SK-N-SH (cell line): ENCODE measurements at regions not wholly inside any gene's neighbourhood (a gene's known extent, or its start where the extent isn't known, plus 50 kb on each side); places are given as distances from the start of the nearest gene placed in this dataset.

Source experiments
- CTCF ChIA-PET: fragments of 300-600, 350-600 bp; formaldehyde crosslinking; extraction: SDS; loops from one replicate; lab custom pipeline; 2021; lab: Yijun Ruan, JAX
- POLR2A ChIA-PET: fragments of 350-600 bp; sonication (Branson Sonifier 250); formaldehyde crosslinking; extraction: SDS; loops from one replicate; lab custom pipeline; 2020; ENCODE audit warnings: antibody characterized with exemption, inconsistent platforms; lab: Yijun Ruan, JAX
- DNase-seq: peaks from one replicate; pipeline ENCODE4 v3.0.0; 2012
- H2AFZ ChIP-seq: fragments of 200-600 bp; sonication (generic); 2 replicates; pipeline ENCODE4 v1.8.1; 2016; ENCODE audit warnings: antibody characterized with exemption, mild to moderate bottlenecking, low read depth
- H3F3A ChIP-seq: fragments of 200-600 bp; sonication (generic); replicated peaks from 2 replicates; pipeline ENCODE3; 2016; ENCODE audit warnings: antibody characterized with exemption, mild to moderate bottlenecking; ENCODE audit not compliant: insufficient read depth
- H3K27ac ChIP-seq, 2 experiments: fragments of 200-500 bp in 1 of 2; fragments of 200-600 bp in 1 of 2; sonication (Bioruptor generic) in 1 of 2; sonication (generic), shearing (Covaris generic) in 1 of 2; 2 replicates each; pipeline versions ENCODE4 v1.5.1 to v1.6.1; 2014 to 2016; ENCODE audit warnings: low read depth in 2 of 2, inconsistent platforms in 1 of 2, low read length in 1 of 2, mild to moderate bottlenecking in 1 of 2, mixed read lengths in 1 of 2
- H3K27me3 ChIP-seq: fragments of 200-600 bp; sonication (generic), shearing (Covaris generic); 2 replicates; pipeline ENCODE4 v1.6.1; 2016; ENCODE audit warnings: mixed run types; ENCODE audit not compliant: insufficient read depth
- H3K36me3 ChIP-seq, 2 experiments: fragments of 200-500 bp in 1 of 2; fragments of 200-600 bp in 1 of 2; sonication (Bioruptor generic) in 1 of 2; sonication (generic) in 1 of 2; replicated peaks in 1 of 2; 2 replicates each; pipeline versions ENCODE3 to v1.5.1; 2014 to 2016; ENCODE audit warnings: low read length in 1 of 2, mild to moderate bottlenecking in 1 of 2; ENCODE audit not compliant: insufficient read depth in 2 of 2, control insufficient read depth in 1 of 2
- H3K4me1 ChIP-seq, 2 experiments: fragments of 200-500 bp in 1 of 2; fragments of 200-600 bp in 1 of 2; sonication (Bioruptor generic) in 1 of 2; sonication (generic), shearing (Covaris generic) in 1 of 2; 2 replicates each; pipeline versions ENCODE4 v1.5.1 to v1.6.1; 2014 to 2016; ENCODE audit warnings: low read depth in 1 of 2, low read length in 1 of 2, mixed run types in 1 of 2; ENCODE audit not compliant: insufficient read depth in 2 of 2, control insufficient read depth in 1 of 2
- H3K4me2 ChIP-seq: fragments of 200-600 bp; sonication (generic), shearing (Covaris generic); 2 replicates; pipeline ENCODE4 v1.6.1; 2017; ENCODE audit warnings: mixed run types
- H3K4me3 ChIP-seq, 2 experiments: fragments of 200-500 bp in 1 of 2; fragments of 200-600 bp in 1 of 2; sonication (Bioruptor generic) in 1 of 2; sonication (generic), shearing (Covaris generic) in 1 of 2; 2 replicates each; pipeline versions ENCODE4 v1.5.1 to v1.8.1; 2014 to 2016; ENCODE audit warnings: low read depth in 2 of 2, inconsistent platforms in 1 of 2, low read length in 1 of 2, mild to moderate bottlenecking in 1 of 2, mixed read lengths in 1 of 2, moderate library complexity in 1 of 2
- H3K79me2 ChIP-seq: fragments of 200-600 bp; sonication (generic); 2 replicates; pipeline ENCODE4 v1.8.1; 2017; ENCODE audit warnings: mild to moderate bottlenecking; ENCODE audit not compliant: insufficient read depth
- H3K9ac ChIP-seq: fragments of 200-600 bp; sonication (generic); 2 replicates; pipeline ENCODE4 v1.6.1; 2017; ENCODE audit warnings: mixed run types
- H3K9me2 ChIP-seq: fragments of 200-600 bp; sonication (generic); 2 replicates; pipeline ENCODE4 v1.6.1; 2017; ENCODE audit warnings: mixed run types
- H3K9me3 ChIP-seq: fragments of 200-600 bp; sonication (generic); 2 replicates; pipeline ENCODE4 v1.6.1; 2017; ENCODE audit warnings: mixed run types, mild to moderate bottlenecking, moderate library complexity
- H4K20me1 ChIP-seq: fragments of 200-600 bp; sonication (generic); 2 replicates; pipeline ENCODE4 v1.6.1; 2017; ENCODE audit warnings: mild to moderate bottlenecking, mixed run types; ENCODE audit not compliant: insufficient read depth
- GABPA ChIP-seq: IDR thresholded peaks from 2 replicates; pipeline ENCODE4 v1.4.0; 2012; ENCODE audit warnings: low read depth, mild to moderate bottlenecking
- MEF2A ChIP-seq: IDR thresholded peaks from 2 replicates; pipeline ENCODE4 v1.4.0; 2012; ENCODE audit warnings: low read depth, borderline replicate concordance
- RAD21 ChIP-seq: IDR thresholded peaks from 2 replicates; pipeline ENCODE4 v1.6.1; 2012; ENCODE audit warnings: mild to moderate bottlenecking, low read length
- TEAD4 ChIP-seq: IDR thresholded peaks from 2 replicates; pipeline ENCODE4 v1.4.0; 2012; ENCODE audit warnings: mild to moderate bottlenecking, borderline replicate concordance; ENCODE audit not compliant: insufficient read depth
- YY1 ChIP-seq: IDR thresholded peaks from 2 replicates; pipeline ENCODE4 v1.4.0; 2012; ENCODE audit warnings: low read depth, mild to moderate bottlenecking
- WGBS: methylation state at CpG from one replicate; pipeline ENCODE4 v1.1.6; 2017; ENCODE audit warnings: low lambda C conversion rate; 5-methylcytosine and 5-hydroxymethylcytosine counted together
- TF ChIP-seq, protein P1 (sequence below): IDR thresholded peaks from 2 replicates; pipeline ENCODE4; 2012
- TF ChIP-seq, protein P2 (sequence below): fragments of 150-350 bp; IDR thresholded peaks from 2 replicates; pipeline ENCODE4 v1.6.1; 2016; ENCODE audit warnings: mild to moderate bottlenecking, low read depth, low read length
- TF ChIP-seq, protein P3 (sequence below): IDR thresholded peaks from 2 replicates; pipeline ENCODE4 v1.6.1; 2012; ENCODE audit warnings: mild to moderate bottlenecking, low read depth, low read length, moderate library complexity
- TF ChIP-seq, protein P4 (sequence below): IDR thresholded peaks from 2 replicates; pipeline ENCODE4 v1.4.0; 2012; ENCODE audit warnings: low read depth, borderline replicate concordance

DNA sequence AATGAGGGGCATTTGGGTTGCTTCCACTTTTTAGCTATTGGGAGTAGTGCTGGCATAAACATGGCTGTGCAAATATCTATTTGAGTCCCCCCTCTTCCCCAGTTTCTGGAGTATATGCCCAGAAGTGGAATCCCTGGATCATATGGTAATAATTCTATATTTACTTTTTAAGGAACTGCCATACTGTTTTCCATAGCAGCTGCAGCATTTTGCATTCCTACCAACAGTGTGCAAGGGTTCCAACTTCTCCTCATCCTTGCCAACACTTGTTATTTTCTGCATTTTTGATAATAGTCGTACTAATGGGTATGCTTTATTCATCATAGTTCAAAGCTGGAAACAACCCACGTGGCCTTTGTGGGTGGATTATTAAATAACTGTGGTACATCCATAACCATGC, 883.5 kb downstream of the TBC1D22A start:
- Histone ChIP-seq H3K9ac (no peak overlapping the region), H2AFZ (no peak overlapping the region), H3K9me2 (no peaks in the 10 kb centered on the region), H3K9me3 (no peaks in the 10 kb centered on the region; the same call in 1 of the 2 replicates), H3K4me1 (no peaks in the 10 kb centered on the region), H3K27me3 (no peaks in the 10 kb centered on the region), H3K4me2 (no peak overlapping the region), H3K36me3 (no peaks in the 10 kb centered on the region), H3K79me2 (no peaks in the 10 kb centered on the region), H3K27ac (no peak overlapping the region), H3K4me3 (no peak overlapping the region), H3F3A (no peaks in the 10 kb centered on the region), H4K20me1 (no peaks in the 10 kb centered on the region)
- CTCF ChIA-PET, result no interaction called here
- no peak for DNase-seq
- WGBS, result 25% methylated on average over 2 of the region's 2 CpGs
- TF ChIP-seq, protein P1, sequence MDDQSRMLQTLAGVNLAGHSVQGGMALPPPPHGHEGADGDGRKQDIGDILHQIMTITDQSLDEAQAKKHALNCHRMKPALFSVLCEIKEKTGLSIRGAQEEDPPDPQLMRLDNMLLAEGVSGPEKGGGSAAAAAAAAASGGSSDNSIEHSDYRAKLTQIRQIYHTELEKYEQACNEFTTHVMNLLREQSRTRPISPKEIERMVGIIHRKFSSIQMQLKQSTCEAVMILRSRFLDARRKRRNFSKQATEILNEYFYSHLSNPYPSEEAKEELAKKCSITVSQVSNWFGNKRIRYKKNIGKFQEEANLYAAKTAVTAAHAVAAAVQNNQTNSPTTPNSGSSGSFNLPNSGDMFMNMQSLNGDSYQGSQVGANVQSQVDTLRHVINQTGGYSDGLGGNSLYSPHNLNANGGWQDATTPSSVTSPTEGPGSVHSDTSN, result no peak
- POLR2A ChIA-PET, result no interaction called here

DNA sequence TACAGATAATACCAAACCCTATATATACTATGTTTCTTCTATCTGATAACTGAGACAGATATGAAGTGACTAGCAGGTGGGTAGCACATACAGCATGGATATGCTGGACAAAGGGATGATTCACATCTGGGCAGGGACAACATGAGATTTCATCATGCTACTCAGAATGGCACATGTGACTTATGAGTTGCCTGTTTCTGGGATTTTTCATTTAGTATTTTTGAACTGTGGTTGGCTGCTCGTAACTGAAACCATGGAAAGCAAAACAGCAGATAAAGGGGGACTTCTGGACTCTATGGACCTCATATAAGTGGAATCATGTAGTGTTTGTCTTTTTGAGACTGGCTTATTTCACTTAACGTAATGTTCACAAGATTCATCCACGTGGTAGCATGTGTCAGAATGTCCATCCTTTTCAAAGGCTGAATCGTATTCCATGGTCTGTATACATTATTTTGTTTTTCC, 883.0 kb downstream of the TBC1D22A start:
- Histone ChIP-seq H3K27me3 (no peaks in the 10 kb centered on the region), H3K9me3 (no peaks in the 10 kb centered on the region; the same call in 1 of the 2 replicates), H4K20me1 (no peaks in the 10 kb centered on the region), H3F3A (no peaks in the 10 kb centered on the region), H3K9me2 (no peaks in the 10 kb centered on the region), H3K36me3 (no peaks in the 10 kb centered on the region), H2AFZ (no peak overlapping the region), H3K79me2 (no peaks in the 10 kb centered on the region), H3K9ac (no peak overlapping the region), H3K4me2 (no peak overlapping the region), H3K27ac (no peak overlapping the region), H3K4me1 (no peaks in the 10 kb centered on the region), H3K4me3 (no peak overlapping the region)
- no peak for DNase-seq
- ChIA-PET POLR2A (no interaction called here), CTCF (no interaction called here)
- 18% methylated on average over 4 of the region's 4 CpGs for WGBS
- TF ChIP-seq, protein P2, sequence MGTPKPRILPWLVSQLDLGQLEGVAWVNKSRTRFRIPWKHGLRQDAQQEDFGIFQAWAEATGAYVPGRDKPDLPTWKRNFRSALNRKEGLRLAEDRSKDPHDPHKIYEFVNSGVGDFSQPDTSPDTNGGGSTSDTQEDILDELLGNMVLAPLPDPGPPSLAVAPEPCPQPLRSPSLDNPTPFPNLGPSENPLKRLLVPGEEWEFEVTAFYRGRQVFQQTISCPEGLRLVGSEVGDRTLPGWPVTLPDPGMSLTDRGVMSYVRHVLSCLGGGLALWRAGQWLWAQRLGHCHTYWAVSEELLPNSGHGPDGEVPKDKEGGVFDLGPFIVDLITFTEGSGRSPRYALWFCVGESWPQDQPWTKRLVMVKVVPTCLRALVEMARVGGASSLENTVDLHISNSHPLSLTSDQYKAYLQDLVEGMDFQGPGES, result no peak
- TF ChIP-seq YY1 (no peak), TEAD4 (no peak), GABPA (no peak), RAD21 (no peak), MEF2A (no peak)
- TF ChIP-seq, protein P3, sequence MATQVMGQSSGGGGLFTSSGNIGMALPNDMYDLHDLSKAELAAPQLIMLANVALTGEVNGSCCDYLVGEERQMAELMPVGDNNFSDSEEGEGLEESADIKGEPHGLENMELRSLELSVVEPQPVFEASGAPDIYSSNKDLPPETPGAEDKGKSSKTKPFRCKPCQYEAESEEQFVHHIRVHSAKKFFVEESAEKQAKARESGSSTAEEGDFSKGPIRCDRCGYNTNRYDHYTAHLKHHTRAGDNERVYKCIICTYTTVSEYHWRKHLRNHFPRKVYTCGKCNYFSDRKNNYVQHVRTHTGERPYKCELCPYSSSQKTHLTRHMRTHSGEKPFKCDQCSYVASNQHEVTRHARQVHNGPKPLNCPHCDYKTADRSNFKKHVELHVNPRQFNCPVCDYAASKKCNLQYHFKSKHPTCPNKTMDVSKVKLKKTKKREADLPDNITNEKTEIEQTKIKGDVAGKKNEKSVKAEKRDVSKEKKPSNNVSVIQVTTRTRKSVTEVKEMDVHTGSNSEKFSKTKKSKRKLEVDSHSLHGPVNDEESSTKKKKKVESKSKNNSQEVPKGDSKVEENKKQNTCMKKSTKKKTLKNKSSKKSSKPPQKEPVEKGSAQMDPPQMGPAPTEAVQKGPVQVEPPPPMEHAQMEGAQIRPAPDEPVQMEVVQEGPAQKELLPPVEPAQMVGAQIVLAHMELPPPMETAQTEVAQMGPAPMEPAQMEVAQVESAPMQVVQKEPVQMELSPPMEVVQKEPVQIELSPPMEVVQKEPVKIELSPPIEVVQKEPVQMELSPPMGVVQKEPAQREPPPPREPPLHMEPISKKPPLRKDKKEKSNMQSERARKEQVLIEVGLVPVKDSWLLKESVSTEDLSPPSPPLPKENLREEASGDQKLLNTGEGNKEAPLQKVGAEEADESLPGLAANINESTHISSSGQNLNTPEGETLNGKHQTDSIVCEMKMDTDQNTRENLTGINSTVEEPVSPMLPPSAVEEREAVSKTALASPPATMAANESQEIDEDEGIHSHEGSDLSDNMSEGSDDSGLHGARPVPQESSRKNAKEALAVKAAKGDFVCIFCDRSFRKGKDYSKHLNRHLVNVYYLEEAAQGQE, result no peak
- TF ChIP-seq, protein P4, sequence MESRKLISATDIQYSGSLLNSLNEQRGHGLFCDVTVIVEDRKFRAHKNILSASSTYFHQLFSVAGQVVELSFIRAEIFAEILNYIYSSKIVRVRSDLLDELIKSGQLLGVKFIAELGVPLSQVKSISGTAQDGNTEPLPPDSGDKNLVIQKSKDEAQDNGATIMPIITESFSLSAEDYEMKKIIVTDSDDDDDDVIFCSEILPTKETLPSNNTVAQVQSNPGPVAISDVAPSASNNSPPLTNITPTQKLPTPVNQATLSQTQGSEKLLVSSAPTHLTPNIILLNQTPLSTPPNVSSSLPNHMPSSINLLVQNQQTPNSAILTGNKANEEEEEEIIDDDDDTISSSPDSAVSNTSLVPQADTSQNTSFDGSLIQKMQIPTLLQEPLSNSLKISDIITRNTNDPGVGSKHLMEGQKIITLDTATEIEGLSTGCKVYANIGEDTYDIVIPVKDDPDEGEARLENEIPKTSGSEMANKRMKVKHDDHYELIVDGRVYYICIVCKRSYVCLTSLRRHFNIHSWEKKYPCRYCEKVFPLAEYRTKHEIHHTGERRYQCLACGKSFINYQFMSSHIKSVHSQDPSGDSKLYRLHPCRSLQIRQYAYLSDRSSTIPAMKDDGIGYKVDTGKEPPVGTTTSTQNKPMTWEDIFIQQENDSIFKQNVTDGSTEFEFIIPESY, result no peak
